ENCODE measurements at regions not wholly inside any gene's neighbourhood (a gene's known extent, or its start where the extent isn't known, plus 50 kb on each side); places are given as distances from the start of the nearest gene placed in this dataset.
"Not testable (repeated sequence)": the region's sequence is repeated elsewhere in the genome, so short reads cannot be mapped to it uniquely, and the experiment has no call there.

- DNase-seq (ENCODE audit: low read depth): peak; percentile 76
Observed at GRCh38 chr5:92560698-92561401, 1020.2 kb downstream of the NR2F1-AS1 start.

- peak; percentile 51 for DNase-seq (ENCODE audit: low read depth)
Observed at GRCh38 chr5:92559781-92560180, 1021.2 kb downstream of the NR2F1-AS1 start.

GRCh38 chr5:92559331-92559730 is 1021.7 kb downstream of the NR2F1-AS1 start:
- DNase-seq (ENCODE audit: low read depth): no peak

- DNase-seq (ENCODE audit: low read depth): no peak
Observed at GRCh38 chr5:92556747-92557146, 1024.3 kb downstream of the NR2F1-AS1 start.

- no peak for DNase-seq (ENCODE audit: low read depth)
Observed at GRCh38 chr5:92554447-92555085, 1026.5 kb downstream of the NR2F1-AS1 start.

- no peak for DNase-seq (ENCODE audit: low read depth)
Observed at GRCh38 chr5:92553326-92553725, 1027.7 kb downstream of the NR2F1-AS1 start.

- DNase-seq (ENCODE audit: low read depth): peak; percentile 99
Observed at GRCh38 chr5:92552206-92553160, 1028.5 kb downstream of the NR2F1-AS1 start.

GRCh38 chr5:92548346-92548745 is 1032.7 kb downstream of the NR2F1-AS1 start:
- no peak for DNase-seq (ENCODE audit: low read depth)

- DNase-seq (ENCODE audit: low read depth): no peak
Observed at GRCh38 chr5:92544596-92544995, 1036.4 kb downstream of the NR2F1-AS1 start.

GRCh38 chr5:92544036-92544435 is 1037.0 kb downstream of the NR2F1-AS1 start:
- no peak for DNase-seq (ENCODE audit: low read depth)

- no peak for DNase-seq (ENCODE audit: low read depth)
Observed at GRCh38 chr5:92543201-92543600, 1037.8 kb downstream of the NR2F1-AS1 start.

- DNase-seq (ENCODE audit: low read depth): not testable (repeated sequence)
Observed at GRCh38 chr5:92542017-92542416, 1039.0 kb downstream of the NR2F1-AS1 start.

- DNase-seq (ENCODE audit: low read depth): no peak
Observed at GRCh38 chr5:92527311-92528078, 1053.5 kb downstream of the NR2F1-AS1 start.

GRCh38 chr5:92525131-92525530 is 1055.9 kb downstream of the NR2F1-AS1 start:
- no peak for DNase-seq (ENCODE audit: low read depth)

- DNase-seq (ENCODE audit: low read depth): no peak
Observed at GRCh38 chr5:92519811-92520632, 1061.0 kb downstream of the NR2F1-AS1 start.

GRCh38 chr5:92518318-92518904 is 1062.6 kb downstream of the NR2F1-AS1 start:
- DNase-seq (ENCODE audit: low read depth): peak; percentile 40

GRCh38 chr5:92514896-92515295 is 1066.1 kb downstream of the NR2F1-AS1 start:
- no peak for DNase-seq (ENCODE audit: low read depth)

- DNase-seq (ENCODE audit: low read depth): no peak
Observed at GRCh38 chr5:92513067-92513466, 1068.0 kb downstream of the NR2F1-AS1 start.

GRCh38 chr5:92508271-92508670 is 1072.7 kb downstream of the NR2F1-AS1 start:
- no peak for DNase-seq (ENCODE audit: low read depth)

GRCh38 chr5:92505925-92506324 is 1075.1 kb downstream of the NR2F1-AS1 start:
- DNase-seq (ENCODE audit: low read depth): no peak

Data from fibroblast of the conjunctiva (primary cell).